Activated CD4-positive, alpha-beta T cell treated with anti-CD3 and anti-CD28 coated beads for 1 hour (primary cell): ENCODE measurements at regions not wholly inside any gene's neighbourhood (a gene's known extent, or its start where the extent isn't known, plus 50 kb on each side); places are given as distances from the start of the nearest gene placed in this dataset.
"Not testable (repeated sequence)": the region's sequence is repeated elsewhere in the genome, so short reads cannot be mapped to it uniquely, and the experiment has no call there.

Experiments
- DNase-seq: peaks from one replicate; pipeline ENCODE4 v3.0.0-alpha.2; 2020

- DNase-seq: no peak
Measured at GRCh38 chrX:15114743-15115566, 154.9 kb downstream of the ASB9 start.

GRCh38 chrX:15107367-15107988, 162.4 kb downstream of the ASB9 start:
- no peak for DNase-seq

GRCh38 chrX:15098505-15098904, 171.4 kb downstream of the ASB9 start:
- DNase-seq: no peak

GRCh38 chrX:15087747-15088146, 182.1 kb downstream of the ASB9 start:
- DNase-seq: no peak

- no peak for DNase-seq
Measured at GRCh38 chrX:15073313-15073712, 196.6 kb downstream of the ASB9 start.

- no peak for DNase-seq
Measured at GRCh38 chrX:15072880-15073279, 197.0 kb downstream of the ASB9 start.

- DNase-seq: no peak
Measured at GRCh38 chrX:15072259-15072658, 197.6 kb downstream of the ASB9 start.

- no peak for DNase-seq
Measured at GRCh38 chrX:15059474-15059873, 186.3 kb downstream of the MOSPD2 start.

GRCh38 chrX:15056044-15056443, 182.8 kb downstream of the MOSPD2 start:
- no peak for DNase-seq

GRCh38 chrX:15055146-15055930, 182.1 kb downstream of the MOSPD2 start:
- DNase-seq: no peak

GRCh38 chrX:15050395-15050794, 177.2 kb downstream of the MOSPD2 start:
- DNase-seq: no peak

GRCh38 chrX:15043538-15043937, 170.3 kb downstream of the MOSPD2 start:
- DNase-seq: no peak

- no peak for DNase-seq
Measured at GRCh38 chrX:15033917-15034316, 160.7 kb downstream of the MOSPD2 start.

- no peak for DNase-seq
Measured at GRCh38 chrX:15017491-15017890, 144.3 kb downstream of the MOSPD2 start.

- no peak for DNase-seq
Measured at GRCh38 chrX:15016051-15016450, 142.8 kb downstream of the MOSPD2 start.

- no peak for DNase-seq
Measured at GRCh38 chrX:15014281-15014680, 141.1 kb downstream of the MOSPD2 start.

GRCh38 chrX:15013461-15013860, 140.2 kb downstream of the MOSPD2 start:
- no peak for DNase-seq

- no peak for DNase-seq
Measured at GRCh38 chrX:14997271-14997670, 124.0 kb downstream of the MOSPD2 start.

GRCh38 chrX:14984425-14984824, 111.2 kb downstream of the MOSPD2 start:
- not testable (repeated sequence) for DNase-seq
